ENCODE measurements at regions not wholly inside any gene's neighbourhood (a gene's known extent, or its start where the extent isn't known, plus 50 kb on each side); places are given as distances from the start of the nearest gene placed in this dataset.

DNA sequence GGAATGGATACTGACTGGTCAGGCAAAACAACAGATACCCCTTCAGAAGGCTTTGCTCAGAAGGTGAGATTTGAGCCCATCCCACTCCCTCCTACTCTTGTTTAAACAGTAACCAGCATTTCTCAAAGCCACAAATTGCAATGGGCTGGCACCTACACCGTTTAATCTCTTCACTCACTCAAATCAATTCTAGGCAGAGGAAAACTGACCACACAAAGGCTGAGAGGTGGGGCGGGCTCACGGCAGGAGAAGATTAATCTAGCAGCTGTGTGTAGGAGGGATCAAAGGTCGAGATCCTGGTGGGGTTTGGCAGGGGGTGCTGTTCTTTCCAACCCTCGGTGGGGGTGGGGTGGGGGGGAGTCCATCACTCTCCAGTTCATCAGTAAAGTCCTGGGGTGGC, 622.4 kb downstream of the BCOR start:
- intact Hi-C loops (cut with DNase I; ENCODE audit: low total_unique reads) (no loop called here), in situ Hi-C loops (cut with MboI; ENCODE audit: low pct_ligation_motif_present in 1 of 4, low pct_unique_long_range_greater_than_20kb in 1 of 4, low sequenced_read_pairs in 3 of 4) (no loop called here)
- H3K27me3 ChIP-seq = no peaks in the 10 kb centered on the region

DNA sequence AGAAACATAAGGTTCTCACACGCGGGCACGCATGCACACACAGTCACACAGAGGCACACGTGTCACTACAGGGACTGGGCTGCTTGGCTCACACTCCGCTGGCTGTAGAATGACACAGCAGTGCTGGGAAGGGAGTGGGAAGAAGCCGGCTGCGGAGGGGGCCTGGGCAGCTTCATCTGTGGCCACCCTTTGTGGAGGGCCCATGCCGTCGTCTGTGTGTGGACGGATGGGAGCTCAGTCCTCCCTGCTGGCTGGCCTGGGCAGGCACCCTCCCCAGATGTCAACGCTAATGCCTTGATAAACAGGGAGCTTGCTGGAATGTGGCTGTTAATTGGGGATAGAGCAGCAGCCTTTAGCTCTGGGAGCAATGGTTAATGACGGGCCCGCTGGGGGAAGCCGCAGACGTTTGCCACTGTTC, 621.1 kb downstream of the BCOR start:
- Histone ChIP-seq H3K27me3 (no peaks in the 10 kb centered on the region), H3K27ac (peak overlapping the region in 1 of 4 donors; percentile 38), H3K4me3 (no peak overlapping the region), H3K4me1 (peaks cover 0 to 5% (median 0%) of the 10 kb centered on the region in 4 donors), H3K9me3 (no peaks in the 10 kb centered on the region), H3K36me3 (no peaks in the 10 kb centered on the region)
- no peak for TF ChIP-seq POLR2A (IDR thresholded peaks at IDR 0.05)
- TF ChIP-seq, protein P1, sequence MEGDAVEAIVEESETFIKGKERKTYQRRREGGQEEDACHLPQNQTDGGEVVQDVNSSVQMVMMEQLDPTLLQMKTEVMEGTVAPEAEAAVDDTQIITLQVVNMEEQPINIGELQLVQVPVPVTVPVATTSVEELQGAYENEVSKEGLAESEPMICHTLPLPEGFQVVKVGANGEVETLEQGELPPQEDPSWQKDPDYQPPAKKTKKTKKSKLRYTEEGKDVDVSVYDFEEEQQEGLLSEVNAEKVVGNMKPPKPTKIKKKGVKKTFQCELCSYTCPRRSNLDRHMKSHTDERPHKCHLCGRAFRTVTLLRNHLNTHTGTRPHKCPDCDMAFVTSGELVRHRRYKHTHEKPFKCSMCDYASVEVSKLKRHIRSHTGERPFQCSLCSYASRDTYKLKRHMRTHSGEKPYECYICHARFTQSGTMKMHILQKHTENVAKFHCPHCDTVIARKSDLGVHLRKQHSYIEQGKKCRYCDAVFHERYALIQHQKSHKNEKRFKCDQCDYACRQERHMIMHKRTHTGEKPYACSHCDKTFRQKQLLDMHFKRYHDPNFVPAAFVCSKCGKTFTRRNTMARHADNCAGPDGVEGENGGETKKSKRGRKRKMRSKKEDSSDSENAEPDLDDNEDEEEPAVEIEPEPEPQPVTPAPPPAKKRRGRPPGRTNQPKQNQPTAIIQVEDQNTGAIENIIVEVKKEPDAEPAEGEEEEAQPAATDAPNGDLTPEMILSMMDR (IDR thresholded peaks at IDR 0.05) = no peak
- intact Hi-C loops (cut with DNase I; ENCODE audit: low total_unique reads) (no loop called here), in situ Hi-C loops (cut with MboI; ENCODE audit: low pct_ligation_motif_present in 1 of 4, low pct_unique_long_range_greater_than_20kb in 1 of 4, low sequenced_read_pairs in 3 of 4) (no loop called here)
- no peak for DNase-seq
- 90% methylated on average over 15 of the region's 15 CpGs; no CpG with 5 or more reads in 1 of the 2 donors for WGBS, 2 donors (ENCODE audit: low coverage in 1 of 2)

More for the DNA sequence above, 622.4 kb downstream of the BCOR start:
- H3K4me3 ChIP-seq = no peak overlapping the region
- DNase-seq = no peak
- peaks cover 0 to 5% (median 2%) of the 10 kb centered on the region in 4 donors for H3K4me1 ChIP-seq
- no peaks in the 10 kb centered on the region for H3K9me3 ChIP-seq
- whole genome bisulfite sequencing, 2 donors (ENCODE audit: low coverage in 1 of 2) = 30% methylated on average over 5 of the region's 5 CpGs; no CpG with 5 or more reads in 1 of the 2 donors
- no peak overlapping the region for H3K27ac ChIP-seq
- H3K36me3 ChIP-seq = no peaks in the 10 kb centered on the region
- TF ChIP-seq, protein P1 (IDR thresholded peaks at IDR 0.05) = no peak
- TF ChIP-seq EP300 (IDR thresholded peaks at IDR 0.05; ENCODE audit: low read depth) (no peak), POLR2A (IDR thresholded peaks at IDR 0.05) (no peak), POLR2AphosphoS5 (IDR thresholded peaks at IDR 0.05) (no peak)

DNA sequence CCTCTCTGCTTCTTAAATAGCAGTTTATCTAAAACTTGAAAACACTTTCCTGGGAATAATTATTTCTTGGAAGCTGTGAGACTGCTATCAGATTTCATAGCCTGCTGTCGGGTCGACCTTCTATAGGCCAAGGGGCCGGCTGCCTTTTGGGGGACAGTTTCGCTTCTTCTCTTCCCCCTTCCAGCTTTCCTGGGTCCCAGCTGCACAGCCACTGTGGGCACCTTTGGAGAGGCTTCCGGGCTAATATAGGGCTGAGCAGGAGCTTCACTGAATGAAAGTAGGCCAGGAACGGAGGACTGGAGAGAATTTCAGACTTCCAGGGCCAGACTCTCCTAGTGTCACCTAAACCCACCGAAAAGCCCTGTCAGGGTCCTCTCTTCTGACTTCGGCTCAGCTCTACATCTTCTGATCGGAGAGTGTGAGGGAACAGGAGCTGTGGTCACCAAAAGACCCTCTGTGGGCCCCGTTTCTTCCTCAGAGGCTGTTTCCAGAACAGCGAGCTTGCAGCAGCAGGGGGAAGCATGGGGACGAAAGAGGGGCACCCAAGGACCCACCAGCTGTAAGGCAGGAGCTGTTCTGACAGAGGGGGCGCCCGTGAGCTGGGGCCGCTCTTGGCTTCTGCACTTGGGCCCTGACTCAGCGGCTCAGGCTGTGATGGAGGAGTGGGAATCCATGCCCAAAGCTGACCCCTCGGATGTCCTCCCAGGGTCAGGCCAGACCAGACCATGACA, 620.6 kb downstream of the BCOR start:
- Histone ChIP-seq H3K27ac (peak overlapping the region; percentile 6 to 38 (median 24)), H3K36me3 (no peaks in the 10 kb centered on the region), H3K4me3 (no peak overlapping the region), H3K27me3 (no peaks in the 10 kb centered on the region), H3K4me1 (peaks cover 0 to 5% (median 0%) of the 10 kb centered on the region in 4 donors), H3K9me3 (no peaks in the 10 kb centered on the region)
- no peak for DNase-seq
- 72% methylated on average over 16 of the region's 17 CpGs; no CpG with 5 or more reads in 1 of the 2 donors for WGBS, 2 donors (ENCODE audit: low coverage in 1 of 2)
- no peak for TF ChIP-seq EP300 (IDR thresholded peaks at IDR 0.05; ENCODE audit: low read depth)
- TF ChIP-seq, protein P1 (IDR thresholded peaks at IDR 0.05) = no peak
- no peak for TF ChIP-seq POLR2AphosphoS5 (IDR thresholded peaks at IDR 0.05)
- TF ChIP-seq POLR2A (IDR thresholded peaks at IDR 0.05) = no peak
- in situ Hi-C loops (cut with MboI; ENCODE audit: low pct_ligation_motif_present in 1 of 4, low pct_unique_long_range_greater_than_20kb in 1 of 4, low sequenced_read_pairs in 3 of 4) = no loop called here
- intact Hi-C loops (cut with DNase I; ENCODE audit: low total_unique reads) = no loop called here

DNA sequence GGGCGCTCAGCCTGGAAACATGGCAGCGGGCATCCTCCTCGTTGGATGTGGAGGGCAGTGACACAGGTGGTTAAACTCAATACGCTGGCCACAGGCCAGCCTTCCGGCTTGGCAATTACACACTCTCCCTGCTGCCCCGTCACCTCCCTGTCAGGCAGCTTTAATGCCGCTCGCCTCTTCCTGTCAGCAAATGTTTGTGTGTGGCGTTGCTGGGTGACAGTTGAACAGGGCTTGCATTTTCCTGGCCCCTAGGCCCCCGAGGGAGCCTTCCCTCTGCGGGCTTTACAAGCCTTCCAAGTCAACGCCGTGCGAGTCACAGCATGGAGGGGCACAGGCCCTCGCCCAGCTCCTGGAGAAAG, 620.0 kb downstream of the BCOR start:
- no peaks in the 10 kb centered on the region for H3K36me3 ChIP-seq
- H3K4me1 ChIP-seq = peaks cover 0 to 5% (median 0%) of the 10 kb centered on the region in 4 donors
- no peaks in the 10 kb centered on the region for H3K9me3 ChIP-seq
- in situ Hi-C loops (cut with MboI; ENCODE audit: low pct_ligation_motif_present in 1 of 4, low pct_unique_long_range_greater_than_20kb in 1 of 4, low sequenced_read_pairs in 3 of 4) = no loop called here
- H3K27ac ChIP-seq = peak overlapping the region; percentile 6 to 38 (median 24)
- intact Hi-C loops (cut with DNase I; ENCODE audit: low total_unique reads) = no loop called here
- TF ChIP-seq, protein P1 (IDR thresholded peaks at IDR 0.05) = no peak
- TF ChIP-seq EP300 (IDR thresholded peaks at IDR 0.05; ENCODE audit: low read depth) = no peak
- TF ChIP-seq POLR2A (IDR thresholded peaks at IDR 0.05) = no peak
- no peak overlapping the region for H3K4me3 ChIP-seq
- H3K27me3 ChIP-seq = no peaks in the 10 kb centered on the region
- 48% methylated on average over 14 of the region's 15 CpGs; no CpG with 5 or more reads in 1 of the 2 donors for WGBS, 2 donors (ENCODE audit: low coverage in 1 of 2)
- peak; percentile 35 for DNase-seq

All from transverse colon (tissue), 4 donors.